Osteocyte (in vitro differentiated cells): ENCODE measurements at regions not wholly inside any gene's neighbourhood (a gene's known extent, or its start where the extent isn't known, plus 50 kb on each side); places are given as distances from the start of the nearest gene placed in this dataset.
A peak's percentile ranks its signal among the peaks of the same experiment; 100 is the strongest.

Source experiments
- DNase-seq: peaks from one replicate; pipeline ENCODE4 v3.0.0; 2021; ENCODE audit warnings: mixed read lengths; ENCODE audit not compliant: unreplicated experiment; ENCODE audit errors: extremely low spot score
- H3K27ac Mint-ChIP-seq: one replicate; pipeline ENCODE4 v1.8.0; 2021; ENCODE audit warnings: mild to moderate bottlenecking, mixed read lengths; ENCODE audit not compliant: unreplicated experiment
- H3K27me3 Mint-ChIP-seq: one replicate; pipeline ENCODE4 v1.8.0; 2021; ENCODE audit warnings: mixed read lengths; ENCODE audit not compliant: unreplicated experiment
- H3K36me3 Mint-ChIP-seq: one replicate; pipeline ENCODE4 v1.8.0; 2021; ENCODE audit warnings: mixed read lengths; ENCODE audit not compliant: unreplicated experiment
- H3K4me1 Mint-ChIP-seq: one replicate; pipeline ENCODE4 v1.8.0; 2021; ENCODE audit warnings: mixed read lengths; ENCODE audit not compliant: unreplicated experiment
- H3K4me3 Mint-ChIP-seq: one replicate; pipeline ENCODE4 v1.8.0; 2021; ENCODE audit warnings: mild to moderate bottlenecking, moderate library complexity, mixed read lengths; ENCODE audit not compliant: unreplicated experiment
- H3K9me3 Mint-ChIP-seq: one replicate; pipeline ENCODE4 v1.8.0; 2021; ENCODE audit warnings: mixed read lengths; ENCODE audit not compliant: unreplicated experiment
- TF ChIP-seq, protein P1 (sequence below): fragments of 200-600 bp; sonication (generic); IDR thresholded peaks from 2 replicates; pipeline ENCODE4 v1.5.0; 2021; ENCODE audit warnings: antibody characterized with exemption, mild to moderate bottlenecking, moderate library complexity

DNA sequence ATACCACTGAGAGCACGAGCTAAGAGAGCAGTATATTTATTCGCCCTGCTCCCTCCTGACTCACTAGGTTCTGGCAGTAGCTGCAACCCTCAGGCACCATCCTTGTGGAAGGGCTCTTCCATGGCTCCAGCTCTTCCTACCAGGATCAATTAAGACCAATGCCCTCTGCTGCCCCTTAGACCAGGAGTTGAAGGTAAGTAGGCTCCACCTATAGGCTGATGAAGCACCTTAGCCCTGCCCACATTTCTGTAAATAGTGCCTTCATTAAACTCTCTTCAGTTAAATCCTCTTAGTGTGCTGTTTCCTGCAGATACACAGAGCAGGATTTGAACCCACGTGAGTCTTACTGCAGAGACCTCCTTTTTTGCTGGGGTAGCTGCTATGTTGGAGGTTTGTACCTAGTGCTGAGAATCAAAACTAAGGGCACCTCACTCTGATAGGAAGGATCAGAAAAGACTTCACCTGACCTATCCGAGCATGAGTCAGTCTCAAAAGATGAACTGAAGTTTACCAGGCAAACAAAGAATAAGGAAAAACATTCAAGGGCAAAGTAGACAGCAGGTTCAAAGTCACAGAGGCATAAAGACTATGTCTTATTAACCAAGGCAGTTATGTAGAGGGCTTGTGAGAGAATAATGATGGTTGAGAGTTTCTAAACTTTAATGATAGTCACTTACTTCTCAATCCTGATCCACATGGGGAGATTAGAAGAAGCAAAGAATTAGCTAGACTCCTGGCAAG, 56.9 kb upstream of the BEND6 start:
- Mint-ChIP-seq H3K36me3 (peaks cover 16% of the 10 kb centered on the region), H3K4me1 (peaks cover 20% of the 10 kb centered on the region), H3K9me3 (no peaks in the 10 kb centered on the region), H3K27ac (no peak overlapping the region), H3K4me3 (no peak overlapping the region), H3K27me3 (no peaks in the 10 kb centered on the region)
- DNase-seq, result no peak
- TF ChIP-seq, protein P1, sequence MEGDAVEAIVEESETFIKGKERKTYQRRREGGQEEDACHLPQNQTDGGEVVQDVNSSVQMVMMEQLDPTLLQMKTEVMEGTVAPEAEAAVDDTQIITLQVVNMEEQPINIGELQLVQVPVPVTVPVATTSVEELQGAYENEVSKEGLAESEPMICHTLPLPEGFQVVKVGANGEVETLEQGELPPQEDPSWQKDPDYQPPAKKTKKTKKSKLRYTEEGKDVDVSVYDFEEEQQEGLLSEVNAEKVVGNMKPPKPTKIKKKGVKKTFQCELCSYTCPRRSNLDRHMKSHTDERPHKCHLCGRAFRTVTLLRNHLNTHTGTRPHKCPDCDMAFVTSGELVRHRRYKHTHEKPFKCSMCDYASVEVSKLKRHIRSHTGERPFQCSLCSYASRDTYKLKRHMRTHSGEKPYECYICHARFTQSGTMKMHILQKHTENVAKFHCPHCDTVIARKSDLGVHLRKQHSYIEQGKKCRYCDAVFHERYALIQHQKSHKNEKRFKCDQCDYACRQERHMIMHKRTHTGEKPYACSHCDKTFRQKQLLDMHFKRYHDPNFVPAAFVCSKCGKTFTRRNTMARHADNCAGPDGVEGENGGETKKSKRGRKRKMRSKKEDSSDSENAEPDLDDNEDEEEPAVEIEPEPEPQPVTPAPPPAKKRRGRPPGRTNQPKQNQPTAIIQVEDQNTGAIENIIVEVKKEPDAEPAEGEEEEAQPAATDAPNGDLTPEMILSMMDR, result no peak

GRCh38 chr6:56891754-56892153, 63.2 kb upstream of the BEND6 start:
- TF ChIP-seq, protein P1, result no peak
- DNase-seq, result no peak
- Mint-ChIP-seq H3K4me1 (peaks cover 27% of the 10 kb centered on the region), H3K27me3 (no peaks in the 10 kb centered on the region), H3K9me3 (no peaks in the 10 kb centered on the region), H3K36me3 (peaks cover 8% of the 10 kb centered on the region), H3K27ac (peak overlapping the region; percentile 96), H3K4me3 (no peak overlapping the region)

- TF ChIP-seq, protein P1, result no peak
- no peaks in the 10 kb centered on the region for H3K9me3 Mint-ChIP-seq
- no peak for DNase-seq
- H3K4me3 Mint-ChIP-seq, result no peak overlapping the region
- H3K27ac Mint-ChIP-seq, result peak overlapping the region; percentile 96
- H3K4me1 Mint-ChIP-seq, result peaks cover 27% of the 10 kb centered on the region
- peaks cover 3% of the 10 kb centered on the region for H3K36me3 Mint-ChIP-seq
- no peaks in the 10 kb centered on the region for H3K27me3 Mint-ChIP-seq
Observed at GRCh38 chr6:56890683-56891429, 64.1 kb upstream of the BEND6 start.

DNA sequence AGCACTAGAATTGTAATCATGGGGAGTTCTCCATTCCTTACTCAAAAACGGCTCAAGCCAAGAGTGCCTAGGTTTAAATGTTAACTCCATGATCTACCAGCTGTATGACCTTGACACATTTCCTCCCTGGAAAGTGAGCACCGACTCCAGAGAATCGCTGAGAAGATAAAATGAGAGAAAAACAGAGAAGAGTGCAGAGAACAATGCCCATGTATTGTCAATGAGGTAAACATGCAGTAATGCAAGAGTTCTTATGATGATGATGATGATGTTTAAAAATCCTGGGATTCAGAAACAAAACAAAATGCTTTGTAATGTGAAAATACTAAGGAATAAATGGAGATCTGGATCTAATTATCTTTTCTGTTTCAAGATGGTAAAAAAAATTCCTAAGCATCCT, 64.8 kb upstream of the BEND6 start:
- Mint-ChIP-seq H3K36me3 (peaks cover 3% of the 10 kb centered on the region), H3K27ac (peak overlapping the region; percentile 96), H3K4me1 (peaks cover 27% of the 10 kb centered on the region), H3K4me3 (no peak overlapping the region), H3K27me3 (no peaks in the 10 kb centered on the region), H3K9me3 (no peaks in the 10 kb centered on the region)
- DNase-seq, result no peak
- TF ChIP-seq, protein P1, result no peak

- peaks cover 3% of the 10 kb centered on the region for H3K36me3 Mint-ChIP-seq
- no peaks in the 10 kb centered on the region for H3K27me3 Mint-ChIP-seq
- no peak overlapping the region for H3K4me3 Mint-ChIP-seq
- TF ChIP-seq, protein P1, result no peak
- DNase-seq, result no peak
- H3K4me1 Mint-ChIP-seq, result peaks cover 27% of the 10 kb centered on the region
- H3K9me3 Mint-ChIP-seq, result no peaks in the 10 kb centered on the region
- peak overlapping the region; percentile 96 for H3K27ac Mint-ChIP-seq
Observed at GRCh38 chr6:56889492-56889891, 65.4 kb upstream of the BEND6 start.
